ENCODE measurements at regions not wholly inside any gene's neighbourhood (a gene's known extent, or its start where the extent isn't known, plus 50 kb on each side); places are given as distances from the start of the nearest gene placed in this dataset.

GRCh38 chr2:139353874-139354273, 573.7 kb upstream of the NXPH2 start:
- ChIA-PET CTCF (no interaction called here), POLR2A (no interaction called here)
- Mint-ChIP-seq H3K4me1 (no peaks in the 10 kb centered on the region), H3K27me3 (no peaks in the 10 kb centered on the region), H3K36me3 (ENCODE audit: low read depth) (no peaks in the 10 kb centered on the region), H3K9me3 (peaks cover 22% of the 10 kb centered on the region), H3K4me3 (no peak overlapping the region), H3K27ac (no peak overlapping the region)
- DNase-seq: no peak

- ChIA-PET POLR2A (no interaction called here), CTCF (no interaction called here)
- Mint-ChIP-seq H3K36me3 (ENCODE audit: low read depth) (no peaks in the 10 kb centered on the region), H3K9me3 (peaks cover 4% of the 10 kb centered on the region), H3K4me3 (no peak overlapping the region), H3K27ac (no peak overlapping the region), H3K4me1 (no peaks in the 10 kb centered on the region), H3K27me3 (no peaks in the 10 kb centered on the region)
- no peak for DNase-seq
Measured at GRCh38 chr2:139317259-139317658, 537.1 kb upstream of the NXPH2 start.

GRCh38 chr2:139314059-139314458, 533.9 kb upstream of the NXPH2 start:
- DNase-seq: no peak
- H3K27me3 Mint-ChIP-seq: no peaks in the 10 kb centered on the region
- H3K9me3 Mint-ChIP-seq: peaks cover 2% of the 10 kb centered on the region
- H3K4me3 Mint-ChIP-seq: no peak overlapping the region
- POLR2A ChIA-PET: no interaction called here
- no peaks in the 10 kb centered on the region for H3K36me3 Mint-ChIP-seq (ENCODE audit: low read depth)
- H3K27ac Mint-ChIP-seq: no peak overlapping the region
- CTCF ChIA-PET: no interaction called here
- H3K4me1 Mint-ChIP-seq: no peaks in the 10 kb centered on the region

GRCh38 chr2:139296672-139297209, 516.6 kb upstream of the NXPH2 start:
- H3K27ac Mint-ChIP-seq: no peak overlapping the region

GRCh38 chr2:139293992-139294548, 513.9 kb upstream of the NXPH2 start:
- CTCF ChIA-PET: no interaction called here
- no peak for DNase-seq
- POLR2A ChIA-PET: no interaction called here
- H3K27me3 Mint-ChIP-seq: no peaks in the 10 kb centered on the region
- no peak overlapping the region for H3K4me3 Mint-ChIP-seq
- peaks cover 5% of the 10 kb centered on the region for H3K9me3 Mint-ChIP-seq
- no peaks in the 10 kb centered on the region for H3K4me1 Mint-ChIP-seq
- H3K27ac Mint-ChIP-seq: no peak overlapping the region
- H3K36me3 Mint-ChIP-seq (ENCODE audit: low read depth): no peaks in the 10 kb centered on the region

More at GRCh38 chr2:139296672-139297209, 516.6 kb upstream of the NXPH2 start:
- no peaks in the 10 kb centered on the region for H3K4me1 Mint-ChIP-seq
- ChIA-PET POLR2A (no interaction called here), CTCF (no interaction called here)
- peaks cover 2% of the 10 kb centered on the region for H3K9me3 Mint-ChIP-seq
- no peaks in the 10 kb centered on the region for H3K27me3 Mint-ChIP-seq
- no peak overlapping the region for H3K4me3 Mint-ChIP-seq
- DNase-seq: no peak
- no peaks in the 10 kb centered on the region for H3K36me3 Mint-ChIP-seq (ENCODE audit: low read depth)

GRCh38 chr2:139281124-139281523, 500.9 kb upstream of the NXPH2 start:
- H3K27me3 Mint-ChIP-seq: no peaks in the 10 kb centered on the region
- no peak overlapping the region for H3K27ac Mint-ChIP-seq
- peaks cover 17% of the 10 kb centered on the region for H3K9me3 Mint-ChIP-seq
- H3K4me3 Mint-ChIP-seq: no peak overlapping the region
- CTCF ChIA-PET: no interaction called here
- no peak for DNase-seq
- POLR2A ChIA-PET: no interaction called here
- H3K36me3 Mint-ChIP-seq (ENCODE audit: low read depth): no peaks in the 10 kb centered on the region
- no peaks in the 10 kb centered on the region for H3K4me1 Mint-ChIP-seq

- ChIA-PET POLR2A (no interaction called here), CTCF (no interaction called here)
- peaks cover 3% of the 10 kb centered on the region for H3K9me3 Mint-ChIP-seq
- H3K27me3 Mint-ChIP-seq: no peaks in the 10 kb centered on the region
- no peaks in the 10 kb centered on the region for H3K36me3 Mint-ChIP-seq (ENCODE audit: low read depth)
- H3K4me3 Mint-ChIP-seq: no peak overlapping the region
- H3K27ac Mint-ChIP-seq: no peak overlapping the region
- DNase-seq: no peak
- no peaks in the 10 kb centered on the region for H3K4me1 Mint-ChIP-seq
Measured at GRCh38 chr2:139271879-139272278, 491.7 kb upstream of the NXPH2 start.

- no peaks in the 10 kb centered on the region for H3K27me3 Mint-ChIP-seq
- CTCF ChIA-PET: no interaction called here
Measured at GRCh38 chr2:139271149-139271548, 491.0 kb upstream of the NXPH2 start.

GRCh38 chr2:139260052-139260430, 479.9 kb upstream of the NXPH2 start:
- H3K27me3 Mint-ChIP-seq: no peaks in the 10 kb centered on the region
- no peak overlapping the region for H3K27ac Mint-ChIP-seq
- peaks cover 2% of the 10 kb centered on the region for H3K9me3 Mint-ChIP-seq
- POLR2A ChIA-PET: no interaction called here
- H3K36me3 Mint-ChIP-seq (ENCODE audit: low read depth): no peaks in the 10 kb centered on the region
- CTCF ChIA-PET: no interaction called here
- no peak overlapping the region for H3K4me3 Mint-ChIP-seq
- no peak for DNase-seq
- H3K4me1 Mint-ChIP-seq: no peaks in the 10 kb centered on the region

More at GRCh38 chr2:139271149-139271548, 491.0 kb upstream of the NXPH2 start:
- Mint-ChIP-seq H3K4me3 (no peak overlapping the region), H3K9me3 (peaks cover 3% of the 10 kb centered on the region), H3K4me1 (no peaks in the 10 kb centered on the region), H3K36me3 (ENCODE audit: low read depth) (no peaks in the 10 kb centered on the region), H3K27ac (no peak overlapping the region)
- POLR2A ChIA-PET: no interaction called here
- DNase-seq: no peak

- CTCF ChIA-PET: no interaction called here
- no peak overlapping the region for H3K4me3 Mint-ChIP-seq
- no peaks in the 10 kb centered on the region for H3K27me3 Mint-ChIP-seq
Measured at GRCh38 chr2:139259422-139260051, 479.3 kb upstream of the NXPH2 start.

GRCh38 chr2:139241286-139241685, 461.1 kb upstream of the NXPH2 start:
- H3K4me1 Mint-ChIP-seq: no peaks in the 10 kb centered on the region
- ChIA-PET CTCF (no interaction called here), POLR2A (no interaction called here)
- H3K36me3 Mint-ChIP-seq (ENCODE audit: low read depth): no peaks in the 10 kb centered on the region
- H3K4me3 Mint-ChIP-seq: no peak overlapping the region
- no peak for DNase-seq
- no peak overlapping the region for H3K27ac Mint-ChIP-seq
- no peaks in the 10 kb centered on the region for H3K27me3 Mint-ChIP-seq
- H3K9me3 Mint-ChIP-seq: peaks cover 14% of the 10 kb centered on the region

More at GRCh38 chr2:139259422-139260051, 479.3 kb upstream of the NXPH2 start:
- no peaks in the 10 kb centered on the region for H3K36me3 Mint-ChIP-seq (ENCODE audit: low read depth)
- H3K27ac Mint-ChIP-seq: no peak overlapping the region
- DNase-seq: no peak
- H3K9me3 Mint-ChIP-seq: peaks cover 2% of the 10 kb centered on the region
- POLR2A ChIA-PET: no interaction called here
- H3K4me1 Mint-ChIP-seq: no peaks in the 10 kb centered on the region

- Mint-ChIP-seq H3K4me1 (no peaks in the 10 kb centered on the region), H3K27me3 (no peaks in the 10 kb centered on the region), H3K4me3 (no peak overlapping the region), H3K9me3 (peaks cover 11% of the 10 kb centered on the region), H3K27ac (no peak overlapping the region), H3K36me3 (ENCODE audit: low read depth) (no peaks in the 10 kb centered on the region)
- ChIA-PET CTCF (no interaction called here), POLR2A (no interaction called here)
- no peak for DNase-seq
Measured at GRCh38 chr2:139237023-139237422, 456.8 kb upstream of the NXPH2 start.

GRCh38 chr2:139230881-139231280, 450.7 kb upstream of the NXPH2 start:
- no peak overlapping the region for H3K4me3 Mint-ChIP-seq
- no peaks in the 10 kb centered on the region for H3K36me3 Mint-ChIP-seq (ENCODE audit: low read depth)
- no peak for DNase-seq
- ChIA-PET CTCF (no interaction called here), POLR2A (no interaction called here)
- no peak overlapping the region for H3K27ac Mint-ChIP-seq
- no peaks in the 10 kb centered on the region for H3K27me3 Mint-ChIP-seq
- H3K9me3 Mint-ChIP-seq: peaks cover 7% of the 10 kb centered on the region
- no peaks in the 10 kb centered on the region for H3K4me1 Mint-ChIP-seq

- Mint-ChIP-seq H3K36me3 (ENCODE audit: low read depth) (no peaks in the 10 kb centered on the region), H3K27ac (no peak overlapping the region), H3K4me1 (no peaks in the 10 kb centered on the region), H3K9me3 (peaks cover 2% of the 10 kb centered on the region), H3K4me3 (no peak overlapping the region), H3K27me3 (no peaks in the 10 kb centered on the region)
- CTCF ChIA-PET: no interaction called here
- POLR2A ChIA-PET: no interaction called here
- DNase-seq: no peak
Measured at GRCh38 chr2:139228276-139228675, 448.1 kb upstream of the NXPH2 start.

All from activated CD4-positive, alpha-beta memory T cell treated with anti-CD3 and anti-CD28 coated beads, Interleukin-2, amount 10 ng/mL, durations not matched to agents 7 days and 5 days (primary cell).